Ishikawa (cell line): ENCODE measurements at regions not wholly inside any gene's neighbourhood (a gene's known extent, or its start where the extent isn't known, plus 50 kb on each side); places are given as distances from the start of the nearest gene placed in this dataset.

Experiments used
- CEBPB ChIP-seq: IDR thresholded peaks from 2 replicates; pipeline ENCODE4 v1.6.1; 2012
- CREB1 ChIP-seq: IDR thresholded peaks from 2 replicates; pipeline ENCODE4 v1.6.1; 2012; ENCODE audit warnings: low read depth
- EGR1 ChIP-seq: IDR thresholded peaks from 2 replicates; pipeline ENCODE4 v1.6.1; 2012
- EP300 ChIP-seq: IDR thresholded peaks from 2 replicates; pipeline ENCODE4 v1.6.1; 2012; ENCODE audit warnings: borderline replicate concordance
- FOXM1 ChIP-seq: IDR thresholded peaks from 2 replicates; pipeline ENCODE4 v1.6.1; 2012; ENCODE audit warnings: low read depth, borderline replicate concordance
- MAX ChIP-seq: IDR thresholded peaks from 2 replicates; pipeline ENCODE4 v1.6.1; 2012
- NFIC ChIP-seq: IDR thresholded peaks from 2 replicates; pipeline ENCODE4 v1.6.1; 2012
- RAD21 ChIP-seq: IDR thresholded peaks from 2 replicates; pipeline ENCODE4 v1.6.1; 2012; ENCODE audit warnings: low read depth
- REST ChIP-seq: IDR thresholded peaks from 2 replicates; pipeline ENCODE4 v1.6.1; 2012; ENCODE audit warnings: low read depth, mild to moderate bottlenecking
- TAF1 ChIP-seq: IDR thresholded peaks from 2 replicates; pipeline ENCODE4 v1.6.1; 2012; ENCODE audit warnings: low read depth, mild to moderate bottlenecking
- TCF12 ChIP-seq: IDR thresholded peaks from 2 replicates; pipeline ENCODE4 v1.6.1; 2012; ENCODE audit warnings: low read depth
- TEAD4 ChIP-seq: IDR thresholded peaks from 2 replicates; pipeline ENCODE4 v1.6.1; 2012
- YY1 ChIP-seq: IDR thresholded peaks from 2 replicates; pipeline ENCODE4 v1.6.1; 2012; ENCODE audit warnings: low read depth
- ZBTB7A ChIP-seq: IDR thresholded peaks from 2 replicates; pipeline ENCODE4 v1.6.1; 2012; ENCODE audit warnings: low read depth

GRCh38 chr1:200468264-200469001, 58.6 kb upstream of the ZNF281 start:
- TF ChIP-seq CREB1 = no peak
- TF ChIP-seq TCF12 = no peak
- no peak for TF ChIP-seq EP300
- no peak for TF ChIP-seq RAD21
- no peak for TF ChIP-seq CEBPB
- TF ChIP-seq TAF1 = no peak
- no peak for TF ChIP-seq MAX
- no peak for TF ChIP-seq ZBTB7A
- TF ChIP-seq NFIC = no peak
- TF ChIP-seq REST = no peak
- no peak for TF ChIP-seq EGR1
- no peak for TF ChIP-seq YY1
- TF ChIP-seq FOXM1 = no peak
- TF ChIP-seq TEAD4 = no peak
